BLaER1 (cell line): ENCODE measurements at regions not wholly inside any gene's neighbourhood (a gene's known extent, or its start where the extent isn't known, plus 50 kb on each side); places are given as distances from the start of the nearest gene placed in this dataset.

Source experiments
- H3K27ac ChIP-seq: shearing (Covaris generic); formaldehyde crosslinking; 2 replicates; pipeline ENCODE4 v1.8.1; 2022
- H3K27me3 ChIP-seq: shearing (Covaris generic); formaldehyde crosslinking; 2 replicates; pipeline ENCODE4 v1.8.1; 2022
- H3K36me3 ChIP-seq: shearing (Covaris generic); formaldehyde crosslinking; 2 replicates; pipeline ENCODE4 v1.8.1; 2022
- H3K4me1 ChIP-seq: shearing (Covaris generic); formaldehyde crosslinking; 2 replicates; pipeline ENCODE4 v1.8.1; 2022
- H3K4me2 ChIP-seq: shearing (Covaris generic); formaldehyde crosslinking; 2 replicates; pipeline ENCODE4 v1.8.1; 2022
- H3K4me3 ChIP-seq: shearing (Covaris generic); formaldehyde crosslinking; 2 replicates; pipeline ENCODE4 v1.8.1; 2022
- H3K9ac ChIP-seq: shearing (Covaris generic); formaldehyde crosslinking; 2 replicates; pipeline ENCODE4 v1.8.1; 2022
- H3K9me3 ChIP-seq: shearing (Covaris generic); formaldehyde crosslinking; 2 replicates; pipeline ENCODE4 v1.8.1; 2022
- H4K20me1 ChIP-seq: shearing (Covaris generic); formaldehyde crosslinking; 2 replicates; pipeline ENCODE4 v1.8.1; 2022
- Cebpa-rat ChIP-seq: shearing (Covaris generic); IDR thresholded peaks from 2 replicates; pipeline ENCODE4 v1.8.1; 2022

DNA sequence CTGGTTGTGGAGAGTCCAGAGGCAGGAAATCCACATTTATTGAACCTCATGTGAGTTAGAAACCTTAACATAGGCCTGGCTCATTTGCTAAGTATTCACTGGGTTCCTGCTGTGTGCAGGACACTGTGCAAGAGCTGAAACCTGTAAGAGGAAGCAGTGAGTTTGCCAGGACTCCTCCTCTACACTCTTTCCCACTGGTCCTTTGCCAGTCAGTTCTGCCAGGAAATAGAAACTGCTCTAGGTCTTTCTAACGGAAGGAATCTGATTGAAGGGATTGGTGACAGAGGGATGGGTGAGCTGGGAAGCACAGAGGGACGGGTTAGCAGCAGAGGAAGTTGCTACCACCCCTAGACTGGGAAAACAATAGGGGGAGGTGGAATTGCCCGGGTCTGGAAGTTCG lies 234.2 kb upstream of the ECI2 start:
- H3K9me3 ChIP-seq: no peaks in the 10 kb centered on the region
- no peak overlapping the region for H3K4me3 ChIP-seq
- H3K4me1 ChIP-seq: peaks cover 30% of the 10 kb centered on the region
- no peaks in the 10 kb centered on the region for H4K20me1 ChIP-seq
- no peak overlapping the region for H3K9ac ChIP-seq
- H3K36me3 ChIP-seq: no peaks in the 10 kb centered on the region
- no peak overlapping the region for H3K27ac ChIP-seq
- no peak overlapping the region for H3K4me2 ChIP-seq
- no peaks in the 10 kb centered on the region for H3K27me3 ChIP-seq
- TF ChIP-seq Cebpa-rat: no peak

DNA sequence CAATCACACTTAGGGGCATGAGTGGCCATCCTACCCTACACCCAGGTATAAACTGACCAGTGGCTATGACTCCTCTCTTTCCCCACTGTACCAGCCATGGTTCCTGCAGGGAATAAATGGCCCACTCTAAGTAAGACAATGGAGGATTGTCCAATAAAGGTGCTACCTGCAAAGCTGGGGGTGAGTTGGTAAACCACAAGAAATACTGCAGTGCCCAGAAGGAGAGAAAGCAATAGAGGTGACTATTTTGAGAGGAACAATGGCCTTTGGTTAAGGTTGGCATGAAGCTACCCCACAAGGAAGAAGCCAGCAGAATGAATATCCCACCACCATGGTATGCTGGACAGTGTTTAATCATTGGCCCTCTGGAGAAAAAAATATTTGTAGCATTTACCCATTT lies 233.3 kb upstream of the ECI2 start:
- Histone ChIP-seq H3K4me2 (no peak overlapping the region), H3K36me3 (no peaks in the 10 kb centered on the region), H4K20me1 (no peaks in the 10 kb centered on the region), H3K27ac (no peak overlapping the region), H3K27me3 (no peaks in the 10 kb centered on the region), H3K4me1 (peaks cover 26% of the 10 kb centered on the region), H3K9ac (no peak overlapping the region), H3K4me3 (no peak overlapping the region), H3K9me3 (no peaks in the 10 kb centered on the region)
- no peak for TF ChIP-seq Cebpa-rat

DNA sequence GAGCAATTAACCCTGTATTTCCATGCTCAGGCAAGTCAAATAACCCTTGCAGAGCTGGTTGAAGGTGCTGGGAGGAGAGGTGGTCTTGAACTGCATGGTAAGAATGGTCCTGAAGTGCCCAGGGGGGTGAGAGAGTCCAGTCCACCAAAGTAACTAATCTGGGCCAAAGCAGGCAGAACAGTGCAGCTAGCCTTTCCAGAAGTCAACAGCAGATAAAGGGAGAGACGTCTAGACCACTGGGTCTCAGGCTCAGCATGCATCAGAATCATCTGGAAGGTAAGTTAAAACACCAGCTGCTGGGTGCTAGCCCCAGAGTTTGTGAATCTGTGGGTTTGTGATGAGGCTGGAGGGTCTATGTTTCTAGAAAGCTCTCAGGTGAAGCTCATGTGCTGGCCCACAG lies 232.3 kb upstream of the ECI2 start:
- Histone ChIP-seq H3K9ac (no peak overlapping the region), H3K27me3 (no peaks in the 10 kb centered on the region), H3K4me3 (no peak overlapping the region), H3K36me3 (no peaks in the 10 kb centered on the region), H4K20me1 (no peaks in the 10 kb centered on the region), H3K4me2 (no peak overlapping the region), H3K27ac (no peak overlapping the region), H3K4me1 (peaks cover 16% of the 10 kb centered on the region), H3K9me3 (no peaks in the 10 kb centered on the region)
- TF ChIP-seq Cebpa-rat: no peak

DNA sequence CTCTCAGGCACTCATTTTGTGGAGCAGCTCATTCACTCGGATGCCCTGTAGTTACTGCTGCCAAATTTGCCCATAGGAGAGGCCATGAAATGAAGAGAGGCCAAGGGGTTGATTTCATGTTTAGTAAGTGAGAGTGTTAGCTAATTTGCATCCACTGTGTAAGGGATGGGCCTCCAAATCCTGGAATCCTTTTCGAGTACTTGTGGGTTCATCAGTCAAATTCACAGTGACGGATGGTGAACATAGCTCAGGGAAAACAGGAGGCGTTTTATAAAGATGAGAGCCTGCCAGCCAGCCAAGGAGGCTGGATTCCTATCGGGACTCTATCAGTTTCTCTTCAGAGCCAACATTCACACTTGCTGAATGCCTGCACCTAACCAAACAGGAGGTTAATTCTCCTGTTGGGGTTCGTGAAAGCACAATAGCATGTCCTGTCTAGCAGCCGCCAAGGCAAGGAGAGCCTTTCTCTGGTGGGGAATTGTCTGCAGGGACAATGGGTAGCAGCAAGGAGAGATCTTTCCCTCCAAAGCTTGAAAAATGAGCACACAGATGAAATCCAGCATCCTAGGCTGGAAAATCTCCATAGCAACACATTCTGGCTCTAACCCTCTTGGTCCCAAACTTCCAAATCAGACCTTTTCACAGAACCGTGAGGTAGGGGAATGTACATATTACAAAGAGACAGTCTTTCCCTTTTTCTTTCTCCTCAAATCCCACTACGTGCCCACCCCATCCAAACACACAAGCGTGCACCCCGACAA lies 231.4 kb upstream of the ECI2 start:
- Histone ChIP-seq H3K27ac (no peak overlapping the region), H4K20me1 (no peaks in the 10 kb centered on the region), H3K4me1 (peaks cover 7% of the 10 kb centered on the region), H3K9ac (no peak overlapping the region), H3K36me3 (no peaks in the 10 kb centered on the region), H3K4me2 (no peak overlapping the region), H3K27me3 (no peaks in the 10 kb centered on the region), H3K4me3 (no peak overlapping the region), H3K9me3 (no peaks in the 10 kb centered on the region)
- TF ChIP-seq Cebpa-rat: no peak

DNA sequence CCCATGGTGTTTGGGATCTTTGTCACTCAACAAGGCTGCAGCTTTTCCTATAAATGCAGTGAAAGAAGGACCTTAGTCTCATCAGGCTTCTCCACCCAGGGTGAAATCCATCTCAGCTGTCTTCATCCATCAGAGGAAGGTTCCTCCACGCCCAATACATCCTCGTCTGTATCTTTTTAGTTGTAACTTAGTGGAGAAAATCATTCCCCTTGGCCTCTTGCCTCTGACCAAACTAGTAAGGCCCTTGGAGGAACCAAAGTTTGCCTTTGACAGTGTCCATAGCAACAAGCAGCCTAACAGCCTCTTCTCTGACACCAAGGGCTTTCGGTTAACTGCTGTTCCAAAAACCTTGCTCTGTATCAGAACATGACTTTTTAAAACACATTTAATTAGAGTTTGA lies 230.3 kb upstream of the ECI2 start:
- H3K9ac ChIP-seq: no peak overlapping the region
- H3K36me3 ChIP-seq: no peaks in the 10 kb centered on the region
- no peaks in the 10 kb centered on the region for H3K9me3 ChIP-seq
- H3K27ac ChIP-seq: no peak overlapping the region
- H3K4me3 ChIP-seq: no peak overlapping the region
- TF ChIP-seq Cebpa-rat: no peak
- no peak overlapping the region for H3K4me2 ChIP-seq
- no peaks in the 10 kb centered on the region for H4K20me1 ChIP-seq
- 0 out of 2 replicates have a peak, but pooled peaks cover under 1% of the 10 kb centered on the region for H3K4me1 ChIP-seq
- no peaks in the 10 kb centered on the region for H3K27me3 ChIP-seq

DNA sequence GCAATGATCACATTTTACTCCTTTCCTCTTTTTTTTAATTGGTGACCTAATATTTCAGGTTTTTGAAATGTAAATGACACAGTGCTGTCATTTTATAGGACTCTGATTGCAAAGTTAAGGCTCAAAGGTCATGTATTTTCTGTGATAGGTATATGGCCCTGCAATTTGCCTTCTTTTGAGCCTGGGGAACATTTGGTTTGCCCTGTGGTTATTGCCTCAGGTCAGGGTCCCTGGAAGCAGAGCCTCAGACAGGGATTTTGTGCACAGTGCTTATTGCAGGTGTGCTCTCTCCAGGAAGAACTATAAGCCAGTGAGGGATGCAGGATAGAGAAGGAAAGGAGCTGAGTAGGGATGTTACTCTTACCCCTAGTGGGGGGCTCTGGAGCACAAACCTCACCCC lies 229.3 kb upstream of the ECI2 start:
- Histone ChIP-seq H3K4me2 (no peak overlapping the region), H3K4me1 (0 out of 2 replicates have a peak, but pooled peaks cover 5% of the 10 kb centered on the region), H3K27ac (no peak overlapping the region), H3K9me3 (no peaks in the 10 kb centered on the region), H3K27me3 (no peaks in the 10 kb centered on the region), H3K36me3 (no peaks in the 10 kb centered on the region), H4K20me1 (no peaks in the 10 kb centered on the region), H3K9ac (no peak overlapping the region), H3K4me3 (no peak overlapping the region)
- no peak for TF ChIP-seq Cebpa-rat

DNA sequence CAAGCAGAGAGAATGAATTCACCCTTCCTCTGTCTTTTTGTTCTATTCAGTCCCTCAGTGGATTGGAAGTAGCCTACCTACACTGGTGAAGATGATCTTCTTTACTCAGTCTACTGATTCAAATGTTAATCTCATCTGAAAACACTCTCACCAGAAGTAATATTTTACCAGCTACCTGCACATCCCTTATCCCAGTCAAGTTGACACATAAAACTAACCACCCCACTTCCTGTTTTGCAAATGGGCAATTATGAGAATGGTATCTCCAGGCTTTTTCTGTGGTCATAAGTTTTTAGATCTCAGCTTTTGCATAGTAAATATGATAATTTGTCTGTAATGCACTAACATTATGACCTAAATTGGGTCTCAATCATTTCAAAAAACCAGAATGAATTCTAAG lies 228.8 kb upstream of the ECI2 start:
- Histone ChIP-seq H3K27me3 (no peaks in the 10 kb centered on the region), H3K9ac (no peak overlapping the region), H3K9me3 (no peaks in the 10 kb centered on the region), H3K4me1 (0 out of 2 replicates have a peak, but pooled peaks cover 5% of the 10 kb centered on the region), H4K20me1 (no peaks in the 10 kb centered on the region), H3K27ac (no peak overlapping the region), H3K4me2 (no peak overlapping the region), H3K36me3 (no peaks in the 10 kb centered on the region), H3K4me3 (no peak overlapping the region)
- no peak for TF ChIP-seq Cebpa-rat

DNA sequence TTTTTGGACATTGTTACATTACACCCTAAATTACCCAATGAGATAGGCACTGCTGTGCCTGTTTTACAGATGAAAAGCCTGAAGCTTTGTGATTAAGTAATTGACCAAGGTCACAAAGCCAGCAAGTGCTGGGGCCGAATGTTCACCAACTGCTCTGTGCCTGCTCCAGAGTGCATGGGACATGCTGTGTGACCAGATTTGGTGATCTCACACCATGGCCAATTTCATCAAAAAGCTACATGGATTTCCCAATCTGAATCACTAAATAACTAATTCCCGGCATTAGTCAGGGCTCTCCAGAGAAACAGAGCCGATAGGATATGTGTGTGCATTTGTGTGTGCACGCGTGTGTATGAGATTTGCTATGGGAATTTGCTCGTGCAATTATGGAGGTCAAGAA lies 228.3 kb upstream of the ECI2 start:
- Histone ChIP-seq H3K27me3 (no peaks in the 10 kb centered on the region), H3K4me1 (0 out of 2 replicates have a peak, but pooled peaks cover 5% of the 10 kb centered on the region), H3K9ac (no peak overlapping the region), H3K4me3 (no peak overlapping the region), H3K9me3 (no peaks in the 10 kb centered on the region), H3K4me2 (no peak overlapping the region), H4K20me1 (no peaks in the 10 kb centered on the region), H3K27ac (no peak overlapping the region), H3K36me3 (no peaks in the 10 kb centered on the region)
- no peak for TF ChIP-seq Cebpa-rat

DNA sequence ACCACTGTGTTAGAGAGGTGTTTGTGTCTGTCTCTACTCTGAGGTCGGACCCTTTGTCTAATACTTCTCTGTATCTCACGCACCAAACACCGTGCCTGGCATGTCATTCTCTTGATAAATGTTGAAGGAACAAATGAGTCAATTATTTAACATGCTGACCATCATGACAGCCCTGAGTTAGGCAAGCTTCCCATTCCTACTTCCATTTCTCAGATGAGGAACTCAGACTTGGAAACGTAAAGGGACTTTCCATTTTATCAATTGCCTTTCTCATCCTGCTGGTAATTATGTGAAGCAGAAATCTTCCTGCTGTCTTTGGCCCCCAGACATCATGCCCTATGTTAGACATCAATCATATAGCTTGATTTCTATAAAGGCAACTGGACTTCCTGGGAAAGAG lies 227.0 kb upstream of the ECI2 start:
- H3K4me1 ChIP-seq: 0 out of 2 replicates have a peak, but pooled peaks cover 5% of the 10 kb centered on the region
- no peaks in the 10 kb centered on the region for H4K20me1 ChIP-seq
- no peaks in the 10 kb centered on the region for H3K9me3 ChIP-seq
- no peak for TF ChIP-seq Cebpa-rat
- no peak overlapping the region for H3K4me2 ChIP-seq
- no peak overlapping the region for H3K4me3 ChIP-seq
- H3K36me3 ChIP-seq: no peaks in the 10 kb centered on the region
- H3K27ac ChIP-seq: no peak overlapping the region
- H3K27me3 ChIP-seq: no peaks in the 10 kb centered on the region
- no peak overlapping the region for H3K9ac ChIP-seq

DNA sequence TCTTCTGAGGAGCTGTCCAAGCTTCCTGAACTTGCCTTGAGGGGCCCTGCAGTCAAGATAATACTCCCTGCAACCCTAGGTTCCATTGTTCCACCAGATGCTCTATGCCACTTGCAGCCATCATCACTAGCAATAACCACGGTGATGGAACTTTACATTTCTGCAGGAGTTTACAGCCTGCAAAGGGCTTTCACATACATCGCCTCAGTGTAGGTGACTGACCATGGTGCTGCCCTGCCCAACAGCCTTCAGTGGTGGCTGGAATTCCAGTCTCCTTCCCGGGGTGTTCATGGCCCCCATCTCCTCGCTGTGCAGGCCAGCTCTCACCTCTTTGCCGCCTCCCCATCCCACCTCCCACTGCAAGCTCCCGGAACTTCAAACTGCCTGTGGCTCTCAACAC lies 225.5 kb upstream of the ECI2 start:
- H3K27ac ChIP-seq: no peak overlapping the region
- H3K4me3 ChIP-seq: no peak overlapping the region
- H3K36me3 ChIP-seq: no peaks in the 10 kb centered on the region
- H3K4me2 ChIP-seq: no peak overlapping the region
- no peaks in the 10 kb centered on the region for H4K20me1 ChIP-seq
- no peaks in the 10 kb centered on the region for H3K9me3 ChIP-seq
- H3K27me3 ChIP-seq: no peaks in the 10 kb centered on the region
- no peak for TF ChIP-seq Cebpa-rat
- no peak overlapping the region for H3K9ac ChIP-seq
- H3K4me1 ChIP-seq: 0 out of 2 replicates have a peak, but pooled peaks cover 5% of the 10 kb centered on the region
